Stimulated activated naive B cell treated with anti-CD40 and anti-IgM and Interleukin-4, amounts not matched to agents 10 μg/mL and 1 μg/mL and 100 μg/mL, for 72 hours (primary cell): ENCODE measurements at regions not wholly inside any gene's neighbourhood (a gene's known extent, or its start where the extent isn't known, plus 50 kb on each side); places are given as distances from the start of the nearest gene placed in this dataset.
"Not testable (repeated sequence)": the region's sequence is repeated elsewhere in the genome, so short reads cannot be mapped to it uniquely, and the experiment has no call there.

Experiments
- ATAC-seq, 2 donors: fragments of 150-1000 bp; cut with Tn5 transposase; replicated peaks; 2 replicates each; pipeline ENCODE4 v1.10.0; 2021; ENCODE audit warnings: moderate library complexity in 1 of 2
- DNase-seq: peaks from one replicate; pipeline ENCODE4 v3.0.0; 2021
- H3K27ac Mint-ChIP-seq: one replicate; pipeline ENCODE4 v1.8.0; 2022; ENCODE audit warnings: mild to moderate bottlenecking, mixed read lengths
- H3K27me3 Mint-ChIP-seq, 2 donors: one replicate each; pipeline ENCODE4 v1.8.0; 2022; ENCODE audit warnings: mixed read lengths in 2 of 2
- H3K36me3 Mint-ChIP-seq, 2 donors: one replicate each; pipeline ENCODE4 v1.8.0; 2022; ENCODE audit warnings: mixed read lengths in 2 of 2, mild to moderate bottlenecking in 1 of 2
- H3K4me1 Mint-ChIP-seq, 2 donors: one replicate each; pipeline ENCODE4 v1.8.0; 2022; ENCODE audit warnings: mixed read lengths in 2 of 2, mild to moderate bottlenecking in 1 of 2
- H3K4me3 Mint-ChIP-seq, 2 donors: one replicate each; pipeline ENCODE4 v1.8.0; 2022; ENCODE audit warnings: mild to moderate bottlenecking in 2 of 2, mixed read lengths in 2 of 2, moderate library complexity in 1 of 2
- H3K9me3 Mint-ChIP-seq, 2 donors: one replicate each; pipeline ENCODE4 v1.8.0; 2022; ENCODE audit warnings: mixed read lengths in 2 of 2, mild to moderate bottlenecking in 1 of 2

DNA sequence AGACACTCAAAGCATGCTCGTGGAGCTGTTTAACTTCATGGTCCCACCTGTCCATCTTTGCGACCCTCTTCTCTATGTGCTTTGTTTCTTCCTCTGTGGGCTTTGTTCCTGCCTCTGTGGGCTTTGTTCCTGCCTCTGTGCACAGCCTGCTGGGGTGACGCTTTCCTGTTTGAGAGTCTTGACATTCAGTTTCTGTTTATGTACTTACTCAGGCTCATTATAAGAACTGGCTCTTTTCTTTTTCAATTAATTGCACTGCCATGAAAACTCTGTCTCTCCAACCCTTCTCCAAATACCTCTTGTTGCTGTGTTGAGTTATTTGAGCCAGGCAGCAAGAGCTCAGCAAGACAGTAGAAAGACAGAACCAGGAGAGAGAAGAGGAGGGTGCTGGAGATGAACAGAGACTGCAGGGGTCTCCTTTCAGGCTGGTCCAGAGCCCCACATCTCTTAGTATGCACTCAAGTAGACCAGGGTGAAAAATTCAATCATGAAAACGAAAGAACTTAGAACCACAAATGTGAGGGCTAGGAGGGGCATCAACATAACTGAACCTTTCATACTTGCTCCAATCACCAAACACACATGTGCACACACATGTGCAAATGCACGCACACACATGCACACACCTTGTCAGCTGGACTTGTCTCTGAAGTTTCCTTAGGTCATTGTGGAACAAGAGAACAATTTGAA, 88.3 kb upstream of the SGIP1 start:
- peak overlapping the region; percentile 78 to 85 for H3K4me3 Mint-ChIP-seq
- H3K36me3 Mint-ChIP-seq: no peaks in the 10 kb centered on the region
- no peaks in the 10 kb centered on the region for H3K27me3 Mint-ChIP-seq
- peak overlapping the region; percentile 98 for H3K27ac Mint-ChIP-seq
- no peaks in the 10 kb centered on the region for H3K9me3 Mint-ChIP-seq
- H3K4me1 Mint-ChIP-seq: peaks cover 26 to 31% of the 10 kb centered on the region in 2 donors
- peak; percentile 90 to 91 for ATAC-seq
- peak; percentile 32 for DNase-seq

DNA sequence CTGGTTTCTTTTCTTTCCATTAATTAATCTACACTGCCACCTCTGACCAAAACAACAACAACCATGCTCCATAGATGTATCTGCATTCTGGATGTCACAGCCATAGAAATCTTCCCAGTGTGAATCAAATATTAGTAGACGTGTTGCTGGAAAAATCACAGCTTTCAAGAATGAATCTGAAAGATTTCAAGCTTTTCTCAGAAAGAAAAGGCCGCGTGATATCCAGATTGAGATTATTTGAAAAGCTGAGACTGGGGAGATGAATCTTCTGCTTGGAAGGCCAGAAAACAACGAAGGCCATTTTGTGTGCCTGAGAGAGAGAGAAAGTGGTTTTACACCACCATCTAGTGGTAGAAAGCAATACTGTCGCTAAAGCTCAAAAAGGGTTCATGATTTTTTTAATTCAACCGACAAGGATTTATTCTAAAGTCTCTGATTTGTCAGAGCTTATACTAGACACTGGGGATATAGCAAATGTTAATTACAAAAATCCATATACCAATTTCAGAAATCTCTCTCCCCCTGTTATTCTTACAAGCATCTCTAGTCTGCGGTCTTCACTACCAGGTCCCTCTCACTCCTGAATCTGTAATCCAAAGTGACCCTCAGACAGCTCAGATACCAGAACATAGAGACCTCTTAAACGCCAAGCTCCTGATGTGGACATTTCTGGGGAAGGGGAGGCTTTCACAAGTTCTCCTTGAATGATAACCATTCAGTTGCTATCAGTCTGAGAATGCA, 87.5 kb upstream of the SGIP1 start:
- Mint-ChIP-seq H3K4me1 (peaks cover 26 to 31% of the 10 kb centered on the region in 2 donors), H3K36me3 (no peaks in the 10 kb centered on the region), H3K4me3 (peak overlapping the region; percentile 46 to 85), H3K27me3 (no peaks in the 10 kb centered on the region), H3K9me3 (no peaks in the 10 kb centered on the region), H3K27ac (peak overlapping the region; percentile 98)
- peak; percentile 67 to 72 for ATAC-seq
- peak; percentile 35 for DNase-seq

DNA sequence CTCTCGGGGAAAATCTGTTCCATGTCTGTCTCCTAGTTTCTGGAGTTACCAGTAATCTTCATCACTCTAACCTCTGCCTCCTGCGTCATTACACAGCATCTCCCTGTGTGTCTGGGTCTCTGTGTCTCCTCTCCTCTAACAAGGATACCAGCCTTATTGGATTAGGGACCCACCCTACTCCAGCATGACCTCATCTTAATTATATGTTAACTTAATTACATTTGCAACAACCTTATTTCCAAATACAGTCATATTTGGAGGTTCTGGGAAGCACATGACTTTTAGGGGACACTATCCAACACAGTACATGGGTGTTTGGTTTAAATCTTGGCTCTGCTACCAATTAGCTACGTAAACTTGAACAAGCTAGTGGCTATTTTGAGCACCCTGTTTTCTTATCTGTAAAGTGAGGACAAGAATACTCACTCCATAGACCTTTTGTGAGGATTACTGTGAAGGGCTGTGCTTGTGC, 83.9 kb upstream of the SGIP1 start:
- Mint-ChIP-seq H3K36me3 (no peaks in the 10 kb centered on the region), H3K4me3 (no peak overlapping the region), H3K27me3 (no peaks in the 10 kb centered on the region), H3K9me3 (no peaks in the 10 kb centered on the region), H3K27ac (no peak overlapping the region), H3K4me1 (peaks cover 14 to 16% of the 10 kb centered on the region in 2 donors)
- no peak for ATAC-seq
- DNase-seq: no peak

DNA sequence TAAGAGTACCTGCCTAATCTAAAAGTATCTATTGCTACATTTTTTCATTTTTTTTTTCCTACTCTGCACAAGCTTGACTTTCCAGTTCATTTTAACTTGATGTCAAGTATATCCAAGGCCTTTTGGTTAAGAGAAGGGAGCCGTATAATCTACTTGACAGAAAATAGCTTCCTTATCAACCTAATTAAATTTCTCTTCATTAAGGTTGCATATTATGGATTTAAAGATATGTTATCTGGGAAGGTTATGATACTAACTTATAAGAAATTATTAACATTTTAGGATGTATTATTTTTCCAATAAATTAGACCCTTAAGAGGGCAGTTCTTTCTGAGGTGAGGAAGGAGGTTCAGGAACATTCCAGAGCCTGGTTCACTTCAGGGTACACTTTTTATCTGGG, 83.1 kb upstream of the SGIP1 start:
- Mint-ChIP-seq H3K36me3 (no peaks in the 10 kb centered on the region), H3K27me3 (no peaks in the 10 kb centered on the region), H3K9me3 (no peaks in the 10 kb centered on the region), H3K27ac (no peak overlapping the region), H3K4me1 (peaks cover 7 to 8% of the 10 kb centered on the region in 2 donors), H3K4me3 (no peak overlapping the region)
- ATAC-seq (no peak), DNase-seq (no peak)

DNA sequence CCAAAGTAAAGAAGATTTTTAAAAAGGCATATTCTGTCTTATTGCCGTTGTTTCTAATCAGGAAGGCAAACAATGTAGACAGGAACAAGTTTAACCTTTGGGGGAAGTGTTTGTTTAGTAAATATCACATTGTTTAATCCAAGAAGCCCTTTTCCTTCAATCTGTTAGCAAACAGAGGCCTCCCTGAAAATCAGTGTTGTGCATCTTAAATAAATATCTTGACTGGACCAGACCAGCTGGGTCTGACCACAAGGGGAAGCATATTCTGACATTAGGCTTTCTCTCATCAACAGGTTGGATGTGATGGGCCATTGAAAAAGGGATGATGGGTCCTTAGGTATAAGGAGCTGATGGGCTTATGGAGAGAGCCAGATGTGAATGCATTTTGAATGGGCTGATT, 81.8 kb upstream of the SGIP1 start:
- Mint-ChIP-seq H3K27me3 (no peaks in the 10 kb centered on the region), H3K36me3 (no peaks in the 10 kb centered on the region), H3K27ac (no peak overlapping the region), H3K9me3 (no peaks in the 10 kb centered on the region), H3K4me1 (no peaks in the 10 kb centered on the region), H3K4me3 (no peak overlapping the region)
- ATAC-seq (no peak), DNase-seq (no peak)

DNA sequence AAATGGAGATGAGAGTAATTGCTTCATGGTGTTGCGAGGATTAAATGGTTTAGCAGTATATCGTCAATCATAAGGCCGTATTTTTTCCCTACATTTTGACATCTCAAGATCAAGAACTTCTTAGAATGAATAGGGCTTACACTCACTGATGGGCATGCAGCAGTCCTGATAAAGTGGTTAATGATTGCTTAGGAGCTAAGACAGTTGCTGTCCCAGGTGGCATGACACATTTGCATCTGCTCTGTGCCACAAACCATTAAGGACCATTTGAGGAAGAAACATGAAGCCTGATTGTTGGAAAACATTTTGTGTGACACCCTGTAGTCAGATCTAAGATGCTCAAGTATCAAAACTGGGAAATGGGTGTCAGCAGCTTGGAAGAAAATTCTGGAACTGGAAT, 81.0 kb upstream of the SGIP1 start:
- H3K27ac Mint-ChIP-seq: no peak overlapping the region
- H3K4me3 Mint-ChIP-seq: no peak overlapping the region
- H3K4me1 Mint-ChIP-seq: no peaks in the 10 kb centered on the region
- no peaks in the 10 kb centered on the region for H3K27me3 Mint-ChIP-seq
- no peak for DNase-seq
- no peaks in the 10 kb centered on the region for H3K36me3 Mint-ChIP-seq
- ATAC-seq: no peak
- H3K9me3 Mint-ChIP-seq: no peaks in the 10 kb centered on the region

DNA sequence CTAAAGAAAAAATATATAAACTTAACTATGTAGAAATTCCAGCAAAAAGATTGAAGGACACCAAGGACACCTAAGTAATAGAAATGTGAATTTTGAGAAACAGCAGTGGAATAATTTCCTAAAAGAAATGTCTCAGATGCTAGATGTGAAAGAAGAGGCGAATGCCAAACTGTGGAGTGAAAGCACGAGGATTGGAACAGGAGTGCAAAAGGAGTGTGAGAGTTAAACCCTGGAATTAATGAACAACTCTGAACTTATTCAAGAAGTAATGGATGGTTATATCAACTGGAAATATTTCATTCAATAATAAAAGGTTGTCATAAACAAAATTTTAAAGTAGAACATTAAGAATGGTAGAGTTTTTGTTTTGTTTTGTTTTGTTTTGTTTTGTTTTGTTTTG, 78.5 kb upstream of the SGIP1 start:
- no peak for ATAC-seq
- DNase-seq: no peak
- H3K36me3 Mint-ChIP-seq: peaks cover 4 to 7% of the 10 kb centered on the region in 2 donors
- no peak overlapping the region for H3K27ac Mint-ChIP-seq
- no peaks in the 10 kb centered on the region for H3K27me3 Mint-ChIP-seq
- H3K9me3 Mint-ChIP-seq: peaks cover 5 to 8% of the 10 kb centered on the region in 2 donors
- H3K4me1 Mint-ChIP-seq: no peaks in the 10 kb centered on the region
- no peak overlapping the region for H3K4me3 Mint-ChIP-seq

DNA sequence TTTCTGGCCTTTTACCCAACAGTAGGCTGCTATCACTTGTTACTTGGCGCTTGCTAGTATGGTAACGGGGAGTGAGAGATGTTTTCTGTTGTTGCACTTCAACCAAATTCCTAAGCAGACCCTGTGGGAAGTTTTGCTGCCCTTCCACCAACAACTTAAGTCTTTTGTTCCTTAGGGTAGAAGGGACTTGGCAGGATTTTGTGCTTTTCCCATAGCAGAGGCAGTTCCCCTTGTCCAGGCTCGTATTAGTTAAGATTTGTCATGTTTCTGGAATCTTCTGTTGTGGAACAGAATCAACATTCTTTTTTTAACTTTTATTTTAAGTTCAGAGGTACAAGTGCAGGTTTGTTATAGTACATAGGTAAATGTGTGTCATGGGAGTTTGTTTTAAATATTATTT, 73.2 kb upstream of the SGIP1 start:
- peaks cover 0 to 13% of the 10 kb centered on the region in 2 donors for H3K27me3 Mint-ChIP-seq
- peaks cover 4 to 12% of the 10 kb centered on the region in 2 donors for H3K36me3 Mint-ChIP-seq
- H3K9me3 Mint-ChIP-seq: peaks cover 16 to 20% of the 10 kb centered on the region in 2 donors
- ATAC-seq: no peak
- DNase-seq: no peak
- no peak overlapping the region for H3K4me3 Mint-ChIP-seq
- no peaks in the 10 kb centered on the region for H3K4me1 Mint-ChIP-seq
- no peak overlapping the region for H3K27ac Mint-ChIP-seq

DNA sequence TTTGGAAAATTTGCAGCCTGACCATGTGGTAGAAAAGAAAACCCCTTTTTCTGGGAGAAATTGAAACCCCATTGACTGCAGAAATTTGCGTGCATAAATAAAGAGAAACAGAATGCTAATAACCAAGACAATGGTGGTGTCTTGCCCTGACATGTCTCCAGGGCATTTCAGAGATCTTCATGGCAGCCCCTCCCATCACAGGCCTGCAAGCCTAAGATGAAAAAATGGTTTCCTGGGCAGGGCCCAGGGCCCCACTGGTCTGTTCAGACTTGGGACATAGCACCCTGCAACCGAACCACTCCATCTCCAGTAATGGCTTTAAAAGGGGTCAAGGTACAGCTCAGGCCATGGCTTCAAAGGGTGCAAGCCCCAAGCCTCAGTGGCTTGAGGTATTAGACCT, 71.6 kb upstream of the SGIP1 start:
- peaks cover 0 to 14% of the 10 kb centered on the region in 2 donors for H3K27me3 Mint-ChIP-seq

DNA sequence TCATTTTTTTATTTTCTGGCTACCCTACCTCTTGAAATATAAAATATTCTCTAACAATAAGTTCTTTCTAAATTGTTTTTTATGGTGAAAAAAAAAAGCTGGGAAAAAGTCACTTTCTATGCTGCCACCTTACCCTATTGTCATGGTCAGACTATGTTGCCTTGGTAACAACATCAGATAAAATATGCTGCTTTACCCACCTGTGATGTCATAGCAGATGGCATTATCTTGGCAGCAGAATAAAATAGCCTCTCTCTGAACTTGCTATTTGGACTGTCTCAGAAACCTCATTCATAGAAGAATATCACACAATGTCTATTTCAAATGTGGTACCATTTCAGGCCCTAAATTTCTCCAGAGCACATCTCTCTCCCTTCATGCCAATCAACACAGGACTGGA, 69.6 kb upstream of the SGIP1 start:
- no peak overlapping the region for H3K4me3 Mint-ChIP-seq
- peaks cover 16 to 20% of the 10 kb centered on the region in 2 donors for H3K9me3 Mint-ChIP-seq
- peaks cover 0 to 21% of the 10 kb centered on the region in 2 donors for H3K27me3 Mint-ChIP-seq
- H3K27ac Mint-ChIP-seq: no peak overlapping the region
- no peak for DNase-seq
- no peak for ATAC-seq
- peaks cover 4 to 12% of the 10 kb centered on the region in 2 donors for H3K36me3 Mint-ChIP-seq
- H3K4me1 Mint-ChIP-seq: no peaks in the 10 kb centered on the region

More for the DNA sequence above, 71.6 kb upstream of the SGIP1 start:
- no peak for ATAC-seq
- Mint-ChIP-seq H3K9me3 (peaks cover 16 to 20% of the 10 kb centered on the region in 2 donors), H3K4me1 (no peaks in the 10 kb centered on the region), H3K27ac (no peak overlapping the region), H3K36me3 (peaks cover 4 to 12% of the 10 kb centered on the region in 2 donors), H3K4me3 (no peak overlapping the region)
- DNase-seq: no peak

DNA sequence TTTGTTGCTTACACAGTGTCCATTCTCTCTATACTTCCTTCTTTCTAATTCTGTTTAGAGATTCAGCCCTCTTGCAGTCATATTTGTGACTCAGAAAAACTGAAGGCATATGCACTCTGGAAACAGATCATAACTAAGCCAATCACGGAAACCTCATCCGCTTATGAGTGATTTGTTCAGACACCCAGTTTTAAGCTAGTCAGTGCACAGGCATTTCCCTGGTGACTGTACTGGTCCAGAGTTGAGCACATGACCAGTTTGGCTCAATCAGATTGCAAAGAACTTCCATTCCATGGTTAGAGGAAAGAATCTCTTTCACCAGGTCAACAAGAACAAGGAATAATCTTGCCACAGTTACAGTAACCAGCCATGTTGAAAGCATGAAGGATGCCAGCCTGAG, 69.2 kb upstream of the SGIP1 start:
- Mint-ChIP-seq H3K36me3 (peaks cover 2 to 9% of the 10 kb centered on the region in 2 donors), H3K27me3 (peaks cover 0 to 21% of the 10 kb centered on the region in 2 donors), H3K27ac (no peak overlapping the region), H3K4me3 (no peak overlapping the region), H3K9me3 (peaks cover 13 to 17% of the 10 kb centered on the region in 2 donors), H3K4me1 (no peaks in the 10 kb centered on the region)
- ATAC-seq: no peak
- DNase-seq: no peak

DNA sequence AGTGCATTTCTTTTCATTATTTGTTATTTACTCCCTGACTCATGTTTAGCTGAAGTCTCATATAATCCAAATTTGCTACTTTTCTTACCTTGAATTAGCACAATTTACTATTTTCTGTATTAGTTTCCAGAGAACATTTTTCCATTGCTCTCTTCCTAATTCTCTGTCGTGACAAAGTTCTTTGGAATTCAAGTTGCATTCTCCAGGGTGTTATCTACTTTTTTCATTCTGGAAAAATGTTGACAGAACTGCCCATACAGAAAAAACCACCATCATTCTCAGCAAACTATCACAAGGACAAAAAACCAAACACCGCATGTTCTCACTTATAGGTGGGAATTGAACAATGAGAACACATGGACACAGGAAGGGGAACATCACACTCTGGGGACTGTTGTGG, 67.3 kb upstream of the SGIP1 start:
- not testable (repeated sequence) for H3K27ac Mint-ChIP-seq, DNase-seq, H3K36me3 Mint-ChIP-seq, H3K9me3 Mint-ChIP-seq, H3K4me1 Mint-ChIP-seq, ATAC-seq, H3K4me3 Mint-ChIP-seq
- peaks cover under 1 to 21% of the 10 kb centered on the region in 2 donors for H3K27me3 Mint-ChIP-seq

DNA sequence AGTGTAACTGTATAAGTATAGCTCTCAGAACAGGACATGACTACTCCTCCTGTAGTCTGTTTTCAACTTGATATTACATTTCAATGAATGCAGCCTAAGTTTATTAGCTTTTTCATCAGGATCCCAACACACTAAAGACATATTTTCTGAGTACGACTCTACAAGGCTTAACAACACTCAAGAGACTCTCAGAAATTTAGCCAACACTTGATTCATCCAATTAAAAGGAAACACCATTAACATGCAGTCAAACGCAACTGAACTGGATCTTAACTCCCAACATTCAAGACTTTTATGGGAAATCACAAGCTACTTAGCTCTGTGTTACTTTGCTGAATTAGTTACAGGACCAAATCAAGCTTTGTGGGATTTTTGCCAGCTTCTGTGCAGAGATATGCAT, 65.2 kb upstream of the SGIP1 start:
- Mint-ChIP-seq H3K4me3 (no peak overlapping the region), H3K27me3 (peaks cover 6 to 27% of the 10 kb centered on the region in 2 donors)
- no peak for DNase-seq

DNA sequence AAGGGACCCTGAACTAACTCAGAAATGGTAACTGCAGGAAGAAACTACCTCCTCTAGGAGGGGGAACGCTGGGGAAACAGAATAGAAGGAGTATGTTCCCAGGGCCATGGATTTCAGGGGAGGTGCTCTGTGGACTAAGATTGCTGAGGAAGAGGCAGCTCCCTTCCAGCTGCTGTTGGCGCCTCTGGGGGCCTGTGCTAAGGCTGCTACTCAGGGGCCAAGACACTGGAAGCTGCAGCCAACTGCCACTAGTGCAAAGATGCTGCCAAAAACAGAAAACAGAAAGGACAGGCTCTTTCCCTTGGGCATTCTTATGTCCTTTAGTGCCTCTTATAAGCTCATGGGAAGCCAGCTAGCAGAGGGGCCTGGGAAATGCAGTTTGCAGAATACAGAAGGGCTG, 58.0 kb upstream of the SGIP1 start:
- no peaks in the 10 kb centered on the region for H3K4me1 Mint-ChIP-seq
- peaks cover 2 to 8% of the 10 kb centered on the region in 2 donors for H3K9me3 Mint-ChIP-seq
- no peak for DNase-seq
- ATAC-seq: no peak
- H3K36me3 Mint-ChIP-seq: peaks cover 0 to 6% of the 10 kb centered on the region in 2 donors
- peaks cover 11 to 26% of the 10 kb centered on the region in 2 donors for H3K27me3 Mint-ChIP-seq
- no peak overlapping the region for H3K27ac Mint-ChIP-seq
- no peak overlapping the region for H3K4me3 Mint-ChIP-seq

More for the DNA sequence above, 65.2 kb upstream of the SGIP1 start:
- Mint-ChIP-seq H3K9me3 (peaks cover 0 to 2% of the 10 kb centered on the region in 2 donors), H3K27ac (no peak overlapping the region), H3K36me3 (no peaks in the 10 kb centered on the region), H3K4me1 (no peaks in the 10 kb centered on the region)
- no peak for ATAC-seq

DNA sequence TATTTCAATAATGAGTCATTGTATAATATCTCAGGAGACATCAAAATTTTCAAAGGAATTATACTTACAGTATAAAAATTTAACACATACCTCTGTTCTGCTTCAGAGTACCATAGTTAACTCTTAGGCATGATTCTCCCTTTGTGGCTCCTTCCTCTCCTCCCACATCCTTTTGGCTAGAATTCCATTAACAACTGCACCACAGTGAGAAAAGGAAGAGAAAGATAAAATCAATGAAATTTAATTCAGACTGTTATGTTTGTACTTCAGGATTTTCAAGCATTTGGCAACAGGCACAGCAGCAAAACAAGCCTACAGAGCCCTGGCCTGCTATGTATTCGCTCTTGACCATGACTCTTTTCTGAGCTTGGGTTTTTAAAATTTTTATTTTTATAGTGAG, 57.2 kb upstream of the SGIP1 start:
- no peak for DNase-seq
- Mint-ChIP-seq H3K36me3 (peaks cover 0 to 6% of the 10 kb centered on the region in 2 donors), H3K9me3 (peaks cover 2 to 8% of the 10 kb centered on the region in 2 donors), H3K4me1 (no peaks in the 10 kb centered on the region), H3K4me3 (no peak overlapping the region), H3K27ac (no peak overlapping the region), H3K27me3 (peaks cover 9 to 25% of the 10 kb centered on the region in 2 donors)
- no peak for ATAC-seq
